A673 (cell line): ENCODE measurements at regions not wholly inside any gene's neighbourhood (a gene's known extent, or its start where the extent isn't known, plus 50 kb on each side); places are given as distances from the start of the nearest gene placed in this dataset.
"Not testable (repeated sequence)": the region's sequence is repeated elsewhere in the genome, so short reads cannot be mapped to it uniquely, and the experiment has no call there.

Experiments used
- BruUV-seq: library from RNA; stranded (reverse); fragments of 400-500 nt; replicated peaks from 2 replicates; lab custom pipeline; 2021; lab: Mats Ljungman, UMichigan
- CTCF ChIA-PET: fragments of 300-600 bp; sonication (Branson Sonifier 250); formaldehyde crosslinking; loops from one replicate; lab custom pipeline; 2022; ENCODE audit warnings: antibody characterized with exemption; lab: Charles Lee
- POLR2A ChIA-PET: fragments of 300-600 bp; sonication (Branson Sonifier 250); formaldehyde crosslinking; loops from one replicate; lab custom pipeline; 2022; ENCODE audit warnings: antibody characterized with exemption; ENCODE audit not compliant: low non-redundant PET; lab: Charles Lee
- DNase-seq: peaks from one replicate; pipeline ENCODE4 v3.0.0-alpha.2; 2015; ENCODE audit warnings: low spot score
- H3K27ac ChIP-seq: fragments of 200-600 bp; sonication (generic); 2 replicates; pipeline ENCODE4 v1.5.1; 2016; ENCODE audit warnings: mixed run types, low read depth, mild to moderate bottlenecking, mixed read lengths, antibody characterized with exemption, low read length; ENCODE audit not compliant: poor library complexity, severe bottlenecking
- H3K27me3 ChIP-seq: fragments of 200-600 bp; sonication (generic); replicated peaks from 2 replicates; pipeline ENCODE4 v1.6.1; 2017; ENCODE audit warnings: mixed run types, low read depth, mild to moderate bottlenecking, mixed read lengths, antibody characterized with exemption, low read length; ENCODE audit not compliant: insufficient read depth, poor library complexity
- H3K36me3 ChIP-seq: fragments of 200-600 bp; sonication (generic); 2 replicates; pipeline ENCODE4 v1.6.1; 2016; ENCODE audit warnings: mixed run types, mild to moderate bottlenecking, mixed read lengths, antibody characterized with exemption, low read length; ENCODE audit not compliant: insufficient read depth, poor library complexity, severe bottlenecking
- H3K4me1 ChIP-seq: fragments of 200-600 bp; sonication (generic); 2 replicates; pipeline ENCODE4 v1.6.1; 2017; ENCODE audit warnings: mixed run types, mild to moderate bottlenecking, mixed read lengths, antibody characterized with exemption, low read length; ENCODE audit not compliant: insufficient read depth, poor library complexity, severe bottlenecking
- H3K4me3 ChIP-seq: fragments of 200-600 bp; sonication (generic); 2 replicates; pipeline ENCODE4 v1.5.1; 2016; ENCODE audit warnings: low read depth, mixed run types, mild to moderate bottlenecking, mixed read lengths, low read length; ENCODE audit not compliant: poor library complexity, severe bottlenecking
- H3K9me3 ChIP-seq: fragments of 200-600 bp; sonication (generic); 2 replicates; pipeline ENCODE4 v1.6.1; 2016; ENCODE audit warnings: mixed run types, low read depth, mild to moderate bottlenecking, mixed read lengths, antibody characterized with exemption, low read length; ENCODE audit not compliant: poor library complexity, severe bottlenecking
- EZH2 ChIP-seq: fragments of 200-600 bp; sonication (generic); IDR thresholded peaks from 2 replicates; pipeline ENCODE4 v1.6.1; 2017; ENCODE audit warnings: borderline replicate concordance, low read depth, mild to moderate bottlenecking, mixed read lengths, antibody characterized with exemption, low read length; ENCODE audit not compliant: poor library complexity, severe bottlenecking
- intact Hi-C: fragments of 100-400 bp; cut with micrococcal nuclease; formaldehyde crosslinking; loops from one replicate; pipeline ENCODE4 v1.10.0; 2022; ENCODE audit not compliant: unreplicated experiment
- TF ChIP-seq, protein P1 (sequence below): fragments of 300-800, 200-600 bp; sonication (generic); conservative IDR thresholded peaks from 2 replicates; pipeline ENCODE4 v1.5.1; 2017; ENCODE audit warnings: low read depth, mild to moderate bottlenecking, antibody characterized with exemption, low read length, moderate library complexity, mixed read lengths

DNA sequence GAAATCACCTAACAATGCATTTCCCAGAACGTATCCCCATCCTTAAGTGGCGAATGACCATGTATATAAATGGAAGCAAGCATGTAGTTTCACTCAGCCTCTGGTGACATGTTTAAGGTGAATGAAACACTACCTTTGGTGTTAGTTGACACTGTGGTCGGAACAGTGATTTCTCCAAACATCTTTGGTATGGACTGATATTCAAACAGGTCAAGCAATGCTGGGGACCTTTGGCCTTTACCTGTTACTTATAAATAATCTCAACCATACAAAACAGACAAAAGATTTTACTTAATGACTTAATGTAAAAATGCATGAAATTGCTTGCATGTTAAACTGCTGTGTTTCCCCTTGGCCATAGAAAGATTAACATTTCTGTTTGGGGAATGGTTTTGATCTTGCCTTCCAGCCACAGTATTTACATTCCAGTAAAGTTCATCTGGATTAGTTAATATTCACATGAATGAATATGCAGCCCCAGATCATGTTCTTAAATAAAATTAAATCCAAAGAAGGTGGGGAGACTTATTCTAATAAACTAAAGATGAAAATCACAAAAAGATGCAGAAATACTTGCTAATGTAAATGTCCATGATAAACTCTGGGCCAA is 74.4 kb upstream of the HES1 start:
- intact Hi-C loops: no loop called here
- DNase-seq: no peak
- ChIA-PET CTCF (no interaction called here), POLR2A (no interaction called here)
- Histone ChIP-seq H3K36me3 (no peaks in the 10 kb centered on the region), H3K4me3 (no peak overlapping the region), H3K9me3 (no peaks in the 10 kb centered on the region), H3K27me3 (no peaks in the 10 kb centered on the region), H3K27ac (no peak overlapping the region), H3K4me1 (peaks cover 3% of the 10 kb centered on the region)
- TF ChIP-seq EZH2: no peak
- TF ChIP-seq, protein P1, sequence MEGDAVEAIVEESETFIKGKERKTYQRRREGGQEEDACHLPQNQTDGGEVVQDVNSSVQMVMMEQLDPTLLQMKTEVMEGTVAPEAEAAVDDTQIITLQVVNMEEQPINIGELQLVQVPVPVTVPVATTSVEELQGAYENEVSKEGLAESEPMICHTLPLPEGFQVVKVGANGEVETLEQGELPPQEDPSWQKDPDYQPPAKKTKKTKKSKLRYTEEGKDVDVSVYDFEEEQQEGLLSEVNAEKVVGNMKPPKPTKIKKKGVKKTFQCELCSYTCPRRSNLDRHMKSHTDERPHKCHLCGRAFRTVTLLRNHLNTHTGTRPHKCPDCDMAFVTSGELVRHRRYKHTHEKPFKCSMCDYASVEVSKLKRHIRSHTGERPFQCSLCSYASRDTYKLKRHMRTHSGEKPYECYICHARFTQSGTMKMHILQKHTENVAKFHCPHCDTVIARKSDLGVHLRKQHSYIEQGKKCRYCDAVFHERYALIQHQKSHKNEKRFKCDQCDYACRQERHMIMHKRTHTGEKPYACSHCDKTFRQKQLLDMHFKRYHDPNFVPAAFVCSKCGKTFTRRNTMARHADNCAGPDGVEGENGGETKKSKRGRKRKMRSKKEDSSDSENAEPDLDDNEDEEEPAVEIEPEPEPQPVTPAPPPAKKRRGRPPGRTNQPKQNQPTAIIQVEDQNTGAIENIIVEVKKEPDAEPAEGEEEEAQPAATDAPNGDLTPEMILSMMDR: no peak
- no TSS peak for BruUV-seq

DNA sequence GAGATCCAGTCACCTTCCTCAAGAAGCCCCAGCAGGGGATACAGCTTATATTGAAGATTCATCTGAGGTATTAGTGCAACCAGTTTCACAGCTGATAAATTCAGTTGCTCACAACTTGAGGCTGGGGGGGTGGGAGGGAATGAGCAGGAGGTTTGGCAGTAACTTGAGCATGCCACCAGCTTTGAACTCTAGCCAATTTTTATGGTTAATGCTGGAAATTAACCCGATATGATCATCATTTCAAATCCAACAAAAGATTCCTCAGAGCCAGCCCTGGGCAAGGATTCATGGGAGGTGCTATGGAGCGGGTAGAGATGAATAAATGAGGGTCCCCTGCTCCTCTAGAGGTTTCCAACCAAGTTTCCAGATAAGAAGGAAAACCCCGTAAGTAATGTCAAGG is 73.1 kb upstream of the HES1 start:
- no peak for TF ChIP-seq EZH2
- TF ChIP-seq, protein P1: no peak
- no peaks in the 10 kb centered on the region for H3K36me3 ChIP-seq
- DNase-seq: no peak
- no peak overlapping the region for H3K27ac ChIP-seq
- POLR2A ChIA-PET: no interaction called here
- H3K9me3 ChIP-seq: no peaks in the 10 kb centered on the region
- intact Hi-C loops: no loop called here
- H3K4me1 ChIP-seq: peaks cover 3% of the 10 kb centered on the region
- no peak overlapping the region for H3K4me3 ChIP-seq
- no TSS peak for BruUV-seq
- no peaks in the 10 kb centered on the region for H3K27me3 ChIP-seq
- CTCF ChIA-PET: no interaction called here

DNA sequence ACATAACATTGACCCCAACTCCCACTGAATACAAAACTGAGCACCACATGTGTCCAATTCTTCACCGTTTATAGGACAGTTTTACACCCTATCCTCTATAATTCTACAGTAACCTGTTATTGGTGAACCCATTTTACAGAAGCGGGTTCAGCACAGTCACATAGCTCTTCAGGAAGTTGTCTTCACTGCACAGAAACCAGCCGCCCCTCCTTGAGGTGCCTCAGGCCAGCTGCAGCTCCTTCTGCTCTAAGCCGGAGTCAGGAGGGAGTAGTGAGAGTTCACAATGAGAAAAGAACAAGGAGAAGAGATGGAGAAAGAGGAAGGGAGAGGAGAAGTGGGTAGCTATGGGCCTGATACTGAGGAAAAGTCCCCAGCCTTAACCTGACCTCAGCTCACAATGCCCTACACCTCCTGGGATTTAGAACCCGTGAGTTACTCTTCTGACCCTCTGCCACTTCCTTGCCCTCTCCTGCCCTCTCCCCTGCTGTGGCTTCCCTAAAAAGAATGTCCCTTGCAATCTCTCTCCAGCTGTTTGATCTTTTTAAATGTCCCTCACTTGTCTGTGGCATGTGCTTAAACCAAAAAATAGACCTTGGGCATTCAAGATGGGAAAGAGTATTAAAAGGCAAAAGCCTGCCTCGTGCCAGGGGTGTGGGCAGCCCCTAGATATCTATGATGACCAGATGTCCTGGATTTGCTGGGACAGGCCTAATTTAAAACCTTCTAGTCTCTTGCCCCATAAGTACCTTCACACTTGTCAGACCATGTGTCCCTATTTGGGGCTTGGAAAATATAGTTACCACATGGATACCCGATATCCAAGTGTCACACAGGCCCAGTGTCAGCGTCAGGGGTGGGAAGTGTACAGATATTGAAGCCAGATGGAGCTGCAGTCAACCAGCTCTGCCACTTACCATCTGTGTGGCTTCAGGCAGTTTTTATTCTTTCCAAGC is 71.3 kb upstream of the HES1 start:
- ChIA-PET POLR2A (interaction anchor here (0.7 kb wide), 1 partner anchor 162 kb away, joined by 3 read pairs; no protein-coding TSS in a partner anchor), CTCF (no interaction called here)
- no peak for DNase-seq

DNA sequence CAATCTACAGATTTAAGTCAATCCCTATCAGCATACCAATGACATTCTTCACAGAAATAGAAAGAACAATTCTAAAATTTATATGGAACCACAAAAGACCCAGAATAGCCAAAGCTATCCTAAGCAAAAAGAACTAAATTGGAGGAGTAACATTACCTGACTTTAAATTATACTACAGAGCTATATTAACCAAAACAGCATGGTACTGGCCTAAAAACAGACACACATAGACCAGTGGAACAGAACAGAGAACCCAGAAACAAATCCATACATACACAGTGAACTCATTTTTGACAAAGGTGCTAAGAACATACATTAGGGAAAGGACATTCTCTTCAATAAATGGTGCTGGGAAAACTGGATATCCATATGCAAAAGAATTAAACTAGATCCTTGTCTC is 68.6 kb upstream of the HES1 start:
- H3K27ac ChIP-seq, H3K36me3 ChIP-seq, H3K4me3 ChIP-seq, H3K9me3 ChIP-seq, POLR2A ChIA-PET, intact Hi-C loops, CTCF ChIA-PET, DNase-seq, BruUV-seq, H3K27me3 ChIP-seq: not testable (repeated sequence)
- H3K4me1 ChIP-seq: peaks cover 15% of the 10 kb centered on the region

More for the DNA sequence above, 71.3 kb upstream of the HES1 start:
- intact Hi-C loops: no loop called here
- TF ChIP-seq, protein P1: no peak
- no peak for TF ChIP-seq EZH2
- H3K4me3 ChIP-seq: no peak overlapping the region
- H3K9me3 ChIP-seq: no peaks in the 10 kb centered on the region
- peaks cover 3% of the 10 kb centered on the region for H3K4me1 ChIP-seq
- no peak overlapping the region for H3K27ac ChIP-seq
- no peaks in the 10 kb centered on the region for H3K27me3 ChIP-seq
- no peaks in the 10 kb centered on the region for H3K36me3 ChIP-seq
- BruUV-seq: no TSS peak
